ENCODE measurements at regions not wholly inside any gene's neighbourhood (a gene's known extent, or its start where the extent isn't known, plus 50 kb on each side); places are given as distances from the start of the nearest gene placed in this dataset.
"Not testable (repeated sequence)": the region's sequence is repeated elsewhere in the genome, so short reads cannot be mapped to it uniquely, and the experiment has no call there.

GRCh38 chr22:35186492-35186891 lies 70.8 kb upstream of the HMGXB4 start:
- no peak for DNase-seq

GRCh38 chr22:35188930-35189329 lies 68.4 kb upstream of the HMGXB4 start:
- DNase-seq, result not testable (repeated sequence)

GRCh38 chr22:35189559-35189958 lies 67.7 kb upstream of the HMGXB4 start:
- DNase-seq, result no peak

- DNase-seq, result no peak
Measured at GRCh38 chr22:35191412-35191811, 65.9 kb upstream of the HMGXB4 start.

- no peak for DNase-seq
Measured at GRCh38 chr22:35192129-35192918, 65.0 kb upstream of the HMGXB4 start.

- no peak for DNase-seq
Measured at GRCh38 chr22:35195226-35195625, 62.1 kb upstream of the HMGXB4 start.

GRCh38 chr22:35195821-35196220 lies 61.5 kb upstream of the HMGXB4 start:
- DNase-seq, result no peak

- no peak for DNase-seq
Measured at GRCh38 chr22:35197071-35197470, 60.2 kb upstream of the HMGXB4 start.

GRCh38 chr22:35197886-35198285 lies 59.4 kb upstream of the HMGXB4 start:
- DNase-seq, result no peak

- no peak for DNase-seq
Measured at GRCh38 chr22:35198738-35199137, 58.6 kb upstream of the HMGXB4 start.

- DNase-seq, result no peak
Measured at GRCh38 chr22:35202376-35202775, 54.9 kb upstream of the HMGXB4 start.

GRCh38 chr22:35203583-35203982 lies 53.7 kb upstream of the HMGXB4 start:
- DNase-seq, result no peak

- DNase-seq, result no peak
Measured at GRCh38 chr22:35204807-35205775, 52.2 kb upstream of the HMGXB4 start.

- no peak for DNase-seq
Measured at GRCh38 chr22:35205961-35206360, 51.3 kb upstream of the HMGXB4 start.

GRCh38 chr22:35206889-35207288 lies 50.4 kb upstream of the HMGXB4 start:
- no peak for DNase-seq
